HUES64 (cell line): ENCODE measurements at regions not wholly inside any gene's neighbourhood (a gene's known extent, or its start where the extent isn't known, plus 50 kb on each side); places are given as distances from the start of the nearest gene placed in this dataset.
"Not testable (repeated sequence)": the region's sequence is repeated elsewhere in the genome, so short reads cannot be mapped to it uniquely, and the experiment has no call there.

Experiments
- H3K27ac ChIP-seq: 2 replicates; pipeline ENCODE4 v1.7.0; 2013; ENCODE audit warnings: low read depth, low read length, inconsistent platforms
- H3K27me3 ChIP-seq: 2 replicates; pipeline ENCODE4 v1.6.1; 2013; ENCODE audit warnings: mild to moderate bottlenecking, low read length; ENCODE audit not compliant: insufficient read depth
- H3K36me3 ChIP-seq: 2 replicates; pipeline ENCODE4 v1.6.1; 2013; ENCODE audit warnings: mild to moderate bottlenecking, low read length; ENCODE audit not compliant: insufficient read depth
- H3K4me1 ChIP-seq: 2 replicates; pipeline ENCODE4 v1.6.1; 2013; ENCODE audit warnings: mild to moderate bottlenecking, low read length, moderate library complexity; ENCODE audit not compliant: insufficient read depth
- H3K4me3 ChIP-seq: 2 replicates; pipeline ENCODE4 v1.5.1; 2013; ENCODE audit warnings: mild to moderate bottlenecking, low read length, moderate library complexity
- H3K9ac ChIP-seq: 2 replicates; pipeline ENCODE4 v1.6.1; 2013; ENCODE audit warnings: mild to moderate bottlenecking, low read depth, low read length
- H3K9me3 ChIP-seq: 2 replicates; pipeline ENCODE4 v1.6.1; 2013; ENCODE audit warnings: low read depth, low read length; ENCODE audit not compliant: insufficient read depth
- WGBS: fragments of 150-250, 120-280 bp; methylation state at CpG from one replicate; pipeline ENCODE4 v1.1.7; 2013; ENCODE audit warnings: missing lambda C conversion rate; 5-methylcytosine and 5-hydroxymethylcytosine counted together

DNA sequence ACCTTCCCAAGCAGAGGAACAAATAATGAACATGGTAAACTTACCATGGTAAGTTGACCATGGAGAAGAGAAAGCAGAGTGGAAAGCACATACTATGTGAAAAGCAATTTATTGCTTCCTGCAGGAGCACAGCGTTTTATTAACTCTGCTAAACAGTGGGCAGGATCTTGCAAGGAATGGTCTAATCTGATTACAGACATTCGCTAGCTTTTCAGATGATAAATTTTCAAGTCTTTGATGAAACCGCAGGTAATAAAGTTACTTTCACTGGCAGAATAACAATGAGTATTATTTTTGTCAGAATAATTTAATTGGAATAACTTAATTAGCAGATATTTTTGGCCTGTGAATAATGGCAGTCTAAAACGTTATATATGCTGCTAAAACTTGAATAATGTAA is 89.6 kb upstream of the HGF start:
- no peaks in the 10 kb centered on the region for H3K27me3 ChIP-seq
- no peaks in the 10 kb centered on the region for H3K36me3 ChIP-seq
- WGBS: 95% methylated on average over 4 of the region's 4 CpGs
- no peaks in the 10 kb centered on the region for H3K9me3 ChIP-seq
- no peak overlapping the region for H3K9ac ChIP-seq
- no peak overlapping the region for H3K27ac ChIP-seq
- no peak overlapping the region for H3K4me3 ChIP-seq
- H3K4me1 ChIP-seq: no peaks in the 10 kb centered on the region

GRCh38 chr7:81858820-81859219 is 89.0 kb upstream of the HGF start:
- H3K27ac ChIP-seq, H3K36me3 ChIP-seq, H3K9ac ChIP-seq, H3K27me3 ChIP-seq, H3K4me3 ChIP-seq, H3K4me1 ChIP-seq, H3K9me3 ChIP-seq: not testable (repeated sequence)
- 94% methylated on average over 5 of the region's 5 CpGs for WGBS

DNA sequence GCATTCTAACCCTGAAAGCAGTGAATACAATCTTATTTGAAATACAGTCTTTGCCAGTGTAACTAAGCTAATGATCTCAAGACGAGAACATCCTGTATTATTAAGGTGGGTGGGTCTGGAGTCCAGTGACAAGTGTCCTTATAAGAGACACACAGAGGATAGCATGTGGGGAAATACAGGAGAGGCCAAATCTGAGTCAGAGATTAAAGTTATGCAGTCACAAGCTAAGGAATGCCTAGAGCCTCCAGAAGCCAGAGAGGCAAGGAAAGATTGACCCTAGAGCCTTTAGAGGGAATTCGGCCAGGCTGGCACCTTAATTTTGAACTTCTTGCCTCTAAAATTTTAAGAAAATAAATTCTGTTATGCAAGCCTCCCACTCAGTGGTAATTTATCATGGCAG is 87.5 kb upstream of the HGF start:
- Histone ChIP-seq H3K4me1 (no peaks in the 10 kb centered on the region), H3K36me3 (no peaks in the 10 kb centered on the region), H3K27ac (no peak overlapping the region), H3K9me3 (no peaks in the 10 kb centered on the region), H3K4me3 (no peak overlapping the region), H3K27me3 (no peaks in the 10 kb centered on the region), H3K9ac (no peak overlapping the region)
- WGBS: 87% methylated on average over 2 of the region's 2 CpGs

DNA sequence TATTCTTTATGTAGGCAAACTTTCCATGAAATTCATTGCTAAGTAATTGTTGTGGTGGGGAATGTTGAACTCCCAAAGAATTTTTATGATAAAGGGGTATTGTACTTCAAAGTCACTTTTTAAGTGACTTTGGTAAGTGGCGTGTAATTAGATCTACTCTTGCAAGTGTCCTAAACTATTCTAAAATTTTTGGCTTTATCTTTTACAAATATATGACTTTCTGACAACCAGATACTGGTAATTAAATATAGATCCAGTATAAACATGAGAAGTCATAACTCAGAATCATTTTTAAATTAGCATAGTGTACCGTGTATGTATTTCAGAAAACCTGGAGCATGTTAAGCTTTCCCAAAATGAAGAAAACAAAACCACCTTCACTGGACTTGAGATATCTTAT is 84.7 kb upstream of the HGF start:
- H3K27me3 ChIP-seq: no peaks in the 10 kb centered on the region
- no peaks in the 10 kb centered on the region for H3K9me3 ChIP-seq
- WGBS: no CpG with 5 or more reads among the region's 2 CpGs
- H3K36me3 ChIP-seq: no peaks in the 10 kb centered on the region
- H3K9ac ChIP-seq: no peak overlapping the region
- H3K27ac ChIP-seq: no peak overlapping the region
- H3K4me1 ChIP-seq: peaks cover 21% of the 10 kb centered on the region
- H3K4me3 ChIP-seq: no peak overlapping the region

DNA sequence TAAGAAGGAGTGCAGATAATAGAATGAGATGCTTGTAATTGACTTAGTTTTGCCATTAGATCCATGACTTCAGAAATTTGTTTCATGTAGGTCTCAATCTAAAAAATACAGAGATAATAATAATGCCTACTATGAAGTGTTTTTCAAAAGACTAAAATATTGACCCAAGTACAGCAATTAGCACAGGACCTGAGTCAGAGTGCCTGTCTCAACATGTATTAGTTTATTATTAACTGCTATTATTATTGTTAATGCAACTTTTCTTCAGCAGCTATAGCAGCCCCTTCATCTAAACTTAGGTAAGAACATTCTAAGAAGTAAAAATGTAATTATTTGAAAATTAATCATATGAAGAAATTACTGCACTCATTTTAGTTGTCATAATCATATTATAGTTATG is 82.9 kb upstream of the HGF start:
- H3K27ac ChIP-seq: no peak overlapping the region
- H3K9me3 ChIP-seq: no peaks in the 10 kb centered on the region
- no peaks in the 10 kb centered on the region for H3K27me3 ChIP-seq
- H3K4me3 ChIP-seq: no peak overlapping the region
- H3K9ac ChIP-seq: no peak overlapping the region
- H3K36me3 ChIP-seq: no peaks in the 10 kb centered on the region
- H3K4me1 ChIP-seq: peaks cover 21% of the 10 kb centered on the region

DNA sequence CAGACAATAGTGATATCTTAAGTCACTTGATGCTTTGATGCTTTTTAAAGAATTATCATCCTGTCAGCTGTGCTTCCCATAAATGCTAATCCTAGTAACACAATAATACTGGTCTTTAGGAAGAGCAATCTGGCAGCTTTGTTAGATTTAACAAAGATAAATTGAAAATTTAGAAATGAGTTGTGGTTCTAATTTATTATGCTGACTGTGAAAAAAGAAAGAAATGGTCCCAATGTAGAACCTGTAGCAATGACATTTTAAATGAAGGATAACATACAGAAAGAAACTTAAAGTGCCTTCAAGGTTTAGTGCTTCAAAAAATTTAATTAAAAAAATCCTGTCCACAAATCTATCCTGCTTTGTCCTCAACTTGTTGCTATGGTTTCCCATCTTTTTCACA is 81.6 kb upstream of the HGF start:
- no peak overlapping the region for H3K4me3 ChIP-seq
- no peaks in the 10 kb centered on the region for H3K36me3 ChIP-seq
- H3K9me3 ChIP-seq: no peaks in the 10 kb centered on the region
- no peak overlapping the region for H3K9ac ChIP-seq
- peak overlapping the region; percentile 48 for H3K27ac ChIP-seq
- peaks cover 25% of the 10 kb centered on the region for H3K4me1 ChIP-seq
- H3K27me3 ChIP-seq: no peaks in the 10 kb centered on the region

- Histone ChIP-seq H3K27me3 (no peaks in the 10 kb centered on the region), H3K4me1 (peaks cover 20% of the 10 kb centered on the region), H3K4me3 (no peak overlapping the region), H3K9ac (no peak overlapping the region), H3K36me3 (no peaks in the 10 kb centered on the region), H3K9me3 (no peaks in the 10 kb centered on the region), H3K27ac (no peak overlapping the region)
- WGBS: no CpG with 5 or more reads among the region's 1 CpG
These were observed 76.6 kb upstream of the HGF start for GRCh38 chr7:81846398-81846797.

DNA sequence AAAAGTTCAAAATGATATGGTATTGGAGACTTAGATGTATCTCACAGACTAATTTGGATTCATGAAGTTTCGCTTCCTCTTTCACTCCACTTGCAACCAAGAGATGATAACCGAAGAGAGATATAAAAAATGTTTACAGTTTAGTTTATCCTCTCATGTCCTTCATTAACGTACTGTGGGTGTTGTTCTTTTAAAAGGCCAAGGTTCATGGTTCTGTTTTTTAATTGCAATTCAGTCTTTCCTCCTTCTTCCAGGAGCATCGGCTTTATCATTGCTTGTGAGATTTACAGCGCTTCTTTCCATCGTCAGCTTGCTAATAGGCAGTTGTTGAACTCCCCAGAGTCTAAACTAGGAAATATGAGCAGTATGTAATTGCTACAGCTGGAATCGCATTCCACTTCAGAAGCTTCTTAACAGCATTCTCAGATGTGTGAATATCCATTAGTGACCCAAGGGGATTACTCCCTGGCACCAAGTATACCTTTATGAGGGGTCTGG is 75.9 kb upstream of the HGF start:
- 92% methylated on average over 5 of the region's 7 CpGs for WGBS
- H3K9ac ChIP-seq: no peak overlapping the region
- no peaks in the 10 kb centered on the region for H3K27me3 ChIP-seq
- no peaks in the 10 kb centered on the region for H3K36me3 ChIP-seq
- no peak overlapping the region for H3K27ac ChIP-seq
- no peaks in the 10 kb centered on the region for H3K9me3 ChIP-seq
- H3K4me3 ChIP-seq: no peak overlapping the region
- peaks cover 14% of the 10 kb centered on the region for H3K4me1 ChIP-seq

- 100% methylated on average over 2 of the region's 2 CpGs for WGBS
- not testable (repeated sequence) for H3K36me3 ChIP-seq, H3K27ac ChIP-seq, H3K4me1 ChIP-seq, H3K27me3 ChIP-seq, H3K4me3 ChIP-seq, H3K9me3 ChIP-seq, H3K9ac ChIP-seq
These were observed 73.8 kb upstream of the HGF start for GRCh38 chr7:81843657-81844056.

GRCh38 chr7:81842361-81842760 is 72.5 kb upstream of the HGF start:
- Histone ChIP-seq H3K27me3 (no peaks in the 10 kb centered on the region), H3K27ac (no peak overlapping the region), H3K4me3 (no peak overlapping the region), H3K9ac (no peak overlapping the region), H3K9me3 (no peaks in the 10 kb centered on the region), H3K4me1 (peaks cover 8% of the 10 kb centered on the region; the same call in 1 of the 2 replicates), H3K36me3 (no peaks in the 10 kb centered on the region)
- WGBS: 95% methylated on average over 2 of the region's 2 CpGs

GRCh38 chr7:81839708-81840369 is 70.0 kb upstream of the HGF start:
- Histone ChIP-seq H3K4me3 (no peak overlapping the region), H3K9me3 (no peaks in the 10 kb centered on the region), H3K9ac (no peak overlapping the region), H3K4me1 (no peaks in the 10 kb centered on the region), H3K36me3 (no peaks in the 10 kb centered on the region), H3K27ac (no peak overlapping the region), H3K27me3 (no peaks in the 10 kb centered on the region)
- over 99% methylated on average over 5 of the region's 6 CpGs for WGBS

DNA sequence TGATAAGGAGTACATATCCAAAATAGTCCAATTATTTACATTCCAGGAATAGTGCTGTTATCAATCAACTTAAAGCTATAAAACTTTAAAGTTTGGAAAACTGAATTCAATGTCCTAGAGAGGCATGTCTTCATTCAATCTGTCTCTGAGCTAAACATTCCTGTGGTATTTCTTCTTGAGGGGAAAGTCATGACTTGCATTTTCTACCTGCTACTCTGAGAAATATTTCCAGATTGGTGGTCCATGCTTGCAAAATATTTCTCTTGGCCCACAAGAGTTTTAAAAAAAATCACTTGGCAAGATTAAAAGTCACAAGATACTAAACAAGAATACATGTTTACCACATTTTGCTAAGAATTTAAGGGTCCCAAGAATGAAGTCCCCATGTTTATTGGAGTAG is 63.6 kb upstream of the HGF start:
- Histone ChIP-seq H3K4me3 (no peak overlapping the region), H3K36me3 (no peaks in the 10 kb centered on the region), H3K27me3 (no peaks in the 10 kb centered on the region), H3K9ac (no peak overlapping the region), H3K9me3 (peaks cover 6% of the 10 kb centered on the region), H3K4me1 (no peaks in the 10 kb centered on the region), H3K27ac (no peak overlapping the region)
